ENCODE measurements at regions not wholly inside any gene's neighbourhood (a gene's known extent, or its start where the extent isn't known, plus 50 kb on each side); places are given as distances from the start of the nearest gene placed in this dataset.

DNA sequence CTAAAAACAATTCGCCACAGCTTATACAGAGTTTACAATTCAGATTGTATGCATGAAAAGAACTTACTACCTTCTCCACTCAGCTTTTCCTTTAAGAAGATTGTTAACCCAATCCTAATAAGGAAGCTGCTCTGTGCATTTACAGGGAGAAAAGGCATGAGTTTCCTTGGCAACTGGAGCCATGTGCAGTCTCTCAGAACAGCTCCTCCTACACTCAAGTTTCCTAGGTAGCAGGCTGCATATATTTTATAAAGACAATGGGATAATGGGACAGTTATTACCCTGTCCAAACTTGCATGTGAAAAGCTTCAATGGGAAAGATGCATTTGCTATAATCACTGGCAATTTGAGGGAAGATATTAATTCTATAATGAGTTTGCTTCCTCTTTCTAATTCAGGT is 125.5 kb upstream of the TRPC4 start:
- peak; percentile 27 for DNase-seq (ENCODE audit: low read depth)
- no peak for TF ChIP-seq CTCF (IDR thresholded peaks at IDR 0.05; ENCODE audit: insufficient read depth, low read depth, low read length)

GRCh38 chr13:37986811-37987210 is 117.2 kb upstream of the TRPC4 start:
- TF ChIP-seq CTCF (IDR thresholded peaks at IDR 0.05; ENCODE audit: insufficient read depth, low read depth, low read length): no peak
- no peak for DNase-seq (ENCODE audit: low read depth)

More for the DNA sequence above, 125.5 kb upstream of the TRPC4 start:
- H3K4me3 ChIP-seq (ENCODE audit: low read depth, low read length): no peak overlapping the region

DNA sequence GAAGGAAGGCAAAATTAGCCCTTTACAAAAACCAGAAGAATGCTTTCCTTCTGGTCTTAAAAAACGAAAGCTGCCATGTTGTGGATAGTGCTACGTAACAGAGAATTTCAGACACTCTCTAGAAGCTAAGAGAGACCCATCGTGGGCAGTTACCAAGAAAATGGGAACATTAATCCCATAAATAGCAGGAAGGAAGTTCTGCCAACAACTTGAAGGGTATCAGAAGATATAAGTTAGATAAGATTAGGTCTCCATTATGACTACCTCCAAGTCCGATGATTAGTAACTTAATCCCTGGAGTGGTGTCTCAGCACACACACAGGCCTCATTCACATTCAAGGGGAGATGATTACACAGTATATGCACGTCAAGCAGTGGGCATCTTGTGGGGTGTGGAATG is 115.7 kb upstream of the TRPC4 start:
- H3K4me3 ChIP-seq (ENCODE audit: low read depth, low read length): no peak overlapping the region
- no peak for DNase-seq (ENCODE audit: low read depth)
- no peak for TF ChIP-seq CTCF (IDR thresholded peaks at IDR 0.05; ENCODE audit: insufficient read depth, low read depth, low read length)

More at GRCh38 chr13:37986811-37987210, 117.2 kb upstream of the TRPC4 start:
- no peak overlapping the region for H3K4me3 ChIP-seq (ENCODE audit: low read depth, low read length)

- TF ChIP-seq CTCF (IDR thresholded peaks at IDR 0.05; ENCODE audit: insufficient read depth, low read depth, low read length): no peak
- no peak overlapping the region for H3K4me3 ChIP-seq (ENCODE audit: low read depth, low read length)
- DNase-seq (ENCODE audit: low read depth): no peak
Measured at GRCh38 chr13:37984357-37984756, 114.8 kb upstream of the TRPC4 start.

DNA sequence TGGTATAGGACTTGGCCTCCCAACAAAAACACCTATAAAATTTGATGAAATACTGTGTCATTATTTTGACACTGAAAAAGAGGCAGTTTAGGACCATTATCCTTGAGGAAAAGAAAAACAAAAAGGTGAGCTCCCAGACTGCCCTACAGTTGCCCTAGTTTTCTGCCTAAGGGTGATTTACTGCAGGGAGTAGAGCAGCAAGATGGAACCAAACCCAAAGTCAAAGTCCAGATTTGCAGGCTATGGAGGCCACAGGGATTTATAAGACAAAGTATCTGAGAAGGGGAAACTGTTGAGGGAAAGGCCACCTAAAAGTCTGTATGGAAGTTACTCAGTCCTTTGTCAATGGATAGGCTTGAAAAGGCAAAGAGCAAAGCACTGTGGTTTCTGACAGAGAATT is 112.4 kb upstream of the TRPC4 start:
- TF ChIP-seq CTCF (IDR thresholded peaks at IDR 0.05; ENCODE audit: insufficient read depth, low read depth, low read length): no peak

GRCh38 chr13:37978680-37979079 is 109.1 kb upstream of the TRPC4 start:
- no peak for DNase-seq (ENCODE audit: low read depth)
- H3K4me3 ChIP-seq (ENCODE audit: low read depth, low read length): no peak overlapping the region
- no peak for TF ChIP-seq CTCF (IDR thresholded peaks at IDR 0.05; ENCODE audit: insufficient read depth, low read depth, low read length)

More for the DNA sequence above, 112.4 kb upstream of the TRPC4 start:
- DNase-seq (ENCODE audit: low read depth): no peak
- H3K4me3 ChIP-seq (ENCODE audit: low read depth, low read length): no peak overlapping the region

GRCh38 chr13:37968555-37968954 is 99.0 kb upstream of the TRPC4 start:
- DNase-seq (ENCODE audit: low read depth): no peak
- TF ChIP-seq CTCF (IDR thresholded peaks at IDR 0.05; ENCODE audit: insufficient read depth, low read depth, low read length): no peak

More at GRCh38 chr13:37968555-37968954, 99.0 kb upstream of the TRPC4 start:
- no peak overlapping the region for H3K4me3 ChIP-seq (ENCODE audit: low read depth, low read length)
